ENCODE measurements at regions not wholly inside any gene's neighbourhood (a gene's known extent, or its start where the extent isn't known, plus 50 kb on each side); places are given as distances from the start of the nearest gene placed in this dataset.

DNA sequence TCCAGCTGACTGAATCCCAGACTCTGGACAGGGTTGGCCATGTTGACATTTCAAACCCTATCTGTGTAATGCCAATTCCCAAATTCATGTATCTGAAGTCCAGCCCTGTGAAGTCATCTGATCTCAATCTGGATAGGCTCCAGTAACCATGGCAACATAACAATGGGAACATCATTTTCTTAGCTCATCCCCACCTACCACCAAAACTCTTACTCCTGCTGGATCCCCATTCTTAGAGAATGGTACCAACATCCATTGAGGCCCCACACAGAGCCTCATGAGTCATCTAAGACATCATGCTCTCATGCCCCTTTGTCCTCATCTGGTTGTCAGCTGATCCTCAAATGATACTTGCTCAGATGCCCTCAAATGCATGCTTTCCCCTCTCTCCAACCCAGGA is 58.9 kb upstream of the TEX51 start:
- no peak for TF ChIP-seq CTCF (IDR thresholded peaks at IDR 0.05; ENCODE audit: low read length)
- no peak for TF ChIP-seq EZH2 (IDR thresholded peaks at IDR 0.05; ENCODE audit: borderline replicate concordance, low read length)

Measured in OCI-LY1 (cell line).